ENCODE measurements at regions not wholly inside any gene's neighbourhood (a gene's known extent, or its start where the extent isn't known, plus 50 kb on each side); places are given as distances from the start of the nearest gene placed in this dataset.

GRCh38 chr2:106941372-106941993 lies 55.5 kb upstream of the ST6GAL2 start:
- no peak for DNase-seq

GRCh38 chr2:106943468-106944200 lies 57.7 kb upstream of the ST6GAL2 start:
- no peak for DNase-seq

GRCh38 chr2:106944215-106944614 lies 58.2 kb upstream of the ST6GAL2 start:
- no peak for DNase-seq

- DNase-seq: no peak
These were observed 62.6 kb upstream of the ST6GAL2 start for GRCh38 chr2:106948540-106948939.

- DNase-seq: no peak
These were observed 67.3 kb upstream of the ST6GAL2 start for GRCh38 chr2:106953236-106953635.

- no peak for DNase-seq
These were observed 67.8 kb upstream of the ST6GAL2 start for GRCh38 chr2:106953779-106954178.

GRCh38 chr2:106954304-106954703 lies 68.3 kb upstream of the ST6GAL2 start:
- no peak for DNase-seq

- DNase-seq: no peak
These were observed 70.4 kb upstream of the ST6GAL2 start for GRCh38 chr2:106956416-106956815.

- DNase-seq: no peak
These were observed 70.9 kb upstream of the ST6GAL2 start for GRCh38 chr2:106956879-106957278.

- no peak for DNase-seq
These were observed 74.2 kb upstream of the ST6GAL2 start for GRCh38 chr2:106959975-106960682.

GRCh38 chr2:106960683-106961161 lies 74.8 kb upstream of the ST6GAL2 start:
- no peak for DNase-seq

GRCh38 chr2:106961328-106961727 lies 75.4 kb upstream of the ST6GAL2 start:
- no peak for DNase-seq

- no peak for DNase-seq
These were observed 77.2 kb upstream of the ST6GAL2 start for GRCh38 chr2:106963156-106963555.

- DNase-seq: no peak
These were observed 77.9 kb upstream of the ST6GAL2 start for GRCh38 chr2:106963893-106964292.

GRCh38 chr2:106965611-106966010 lies 79.6 kb upstream of the ST6GAL2 start:
- no peak for DNase-seq

- DNase-seq: no peak
These were observed 83.8 kb upstream of the ST6GAL2 start for GRCh38 chr2:106969777-106970176.

- no peak for DNase-seq
These were observed 84.7 kb upstream of the ST6GAL2 start for GRCh38 chr2:106970471-106971261.

- DNase-seq: no peak
These were observed 86.8 kb upstream of the ST6GAL2 start for GRCh38 chr2:106972782-106973181.

- no peak for DNase-seq
These were observed 88.9 kb upstream of the ST6GAL2 start for GRCh38 chr2:106974891-106975290.

GRCh38 chr2:106975641-106976040 lies 89.7 kb upstream of the ST6GAL2 start:
- DNase-seq: no peak

- no peak for DNase-seq
These were observed 90.6 kb upstream of the ST6GAL2 start for GRCh38 chr2:106976548-106976947.

GRCh38 chr2:106977717-106978116 lies 91.8 kb upstream of the ST6GAL2 start:
- DNase-seq: no peak

- DNase-seq: no peak
These were observed 92.7 kb upstream of the ST6GAL2 start for GRCh38 chr2:106978647-106979046.

Measured in T-helper 2 cell (primary cell).